Mucosa of stomach (tissue), 1 donor: ENCODE measurements at regions not wholly inside any gene's neighbourhood (a gene's known extent, or its start where the extent isn't known, plus 50 kb on each side); places are given as distances from the start of the nearest gene placed in this dataset.

Experiments used
- H3K27me3 ChIP-seq: one replicate; pipeline ENCODE4 v1.7.0; 2013; ENCODE audit warnings: mild to moderate bottlenecking, low read length; ENCODE audit not compliant: control insufficient read depth, insufficient read depth
- H3K36me3 ChIP-seq: one replicate; pipeline ENCODE4 v1.7.0; 2013; ENCODE audit warnings: low read length; ENCODE audit not compliant: control insufficient read depth, insufficient read depth
- H3K4me1 ChIP-seq: one replicate; pipeline ENCODE4 v1.7.0; 2013; ENCODE audit warnings: mild to moderate bottlenecking, low read length; ENCODE audit not compliant: control insufficient read depth, insufficient read depth
- H3K4me3 ChIP-seq: one replicate; pipeline ENCODE4 v1.7.0; 2013; ENCODE audit warnings: low read length
- H3K9ac ChIP-seq: one replicate; pipeline ENCODE4 v1.7.0; 2013; ENCODE audit warnings: mild to moderate bottlenecking, low read length, moderate library complexity
- H3K9me3 ChIP-seq: one replicate; pipeline ENCODE4 v1.7.0; 2013; ENCODE audit warnings: mild to moderate bottlenecking, low read length, moderate library complexity; ENCODE audit not compliant: control insufficient read depth
- donor health status: Pancreatic carcinoma.

DNA sequence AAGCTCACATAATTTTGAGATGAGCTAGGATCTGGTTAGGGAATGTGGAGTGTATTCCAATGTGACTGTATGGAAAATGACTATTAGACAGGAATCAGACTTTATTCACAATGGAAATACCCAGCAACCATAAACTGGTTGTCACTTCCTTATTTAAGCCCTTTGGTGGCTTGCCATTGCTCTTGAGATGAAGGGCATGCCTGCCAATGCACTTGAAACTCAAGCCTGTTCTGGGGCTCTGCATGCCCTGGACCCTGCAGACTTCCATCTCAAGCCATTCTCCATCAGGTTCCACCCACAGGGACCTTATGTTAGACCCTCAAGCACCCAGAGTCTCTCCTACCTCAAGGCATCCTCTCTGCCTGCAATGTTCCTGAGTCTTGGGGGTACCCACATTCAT is 145.5 kb downstream of the MPP7 start:
- Histone ChIP-seq H3K27me3 (no peaks in the 10 kb centered on the region), H3K9me3 (no peaks in the 10 kb centered on the region), H3K4me3 (no peak overlapping the region)

GRCh38 chr10:28155726-28156125 is 147.1 kb downstream of the MPP7 start:
- no peaks in the 10 kb centered on the region for H3K27me3 ChIP-seq
- H3K9me3 ChIP-seq: no peaks in the 10 kb centered on the region
- no peak overlapping the region for H3K4me3 ChIP-seq
- no peaks in the 10 kb centered on the region for H3K4me1 ChIP-seq
- no peaks in the 10 kb centered on the region for H3K36me3 ChIP-seq
- no peak overlapping the region for H3K9ac ChIP-seq

More for the DNA sequence above, 145.5 kb downstream of the MPP7 start:
- Histone ChIP-seq H3K9ac (no peak overlapping the region), H3K36me3 (no peaks in the 10 kb centered on the region), H3K4me1 (no peaks in the 10 kb centered on the region)

DNA sequence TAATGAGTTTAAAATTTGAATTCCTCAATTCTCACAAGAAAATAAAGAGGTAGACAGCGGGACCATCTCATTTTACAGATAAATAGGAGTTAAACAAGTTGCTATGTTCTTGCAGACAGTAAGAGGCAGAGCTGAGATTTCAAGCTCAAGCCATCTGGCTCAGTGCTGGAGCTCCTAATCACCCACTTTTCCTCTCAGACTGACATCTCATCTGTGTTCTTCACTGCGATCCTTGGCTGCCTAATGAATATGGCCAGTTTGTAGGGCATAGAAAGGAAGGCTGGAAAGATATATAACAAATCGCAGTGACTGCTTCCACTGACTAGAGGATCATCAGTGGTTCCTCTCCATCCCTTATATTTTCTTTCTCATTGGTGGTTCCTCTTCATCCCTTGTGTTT is 151.2 kb downstream of the MPP7 start:
- Histone ChIP-seq H3K4me1 (no peaks in the 10 kb centered on the region), H3K9me3 (no peaks in the 10 kb centered on the region), H3K36me3 (no peaks in the 10 kb centered on the region), H3K4me3 (no peak overlapping the region), H3K9ac (no peak overlapping the region), H3K27me3 (no peaks in the 10 kb centered on the region)

GRCh38 chr10:28149746-28150145 is 150.9 kb upstream of the ODAD2 start:
- Histone ChIP-seq H3K9me3 (no peaks in the 10 kb centered on the region), H3K27me3 (no peaks in the 10 kb centered on the region), H3K4me3 (no peak overlapping the region), H3K4me1 (no peaks in the 10 kb centered on the region), H3K9ac (no peak overlapping the region), H3K36me3 (no peaks in the 10 kb centered on the region)

DNA sequence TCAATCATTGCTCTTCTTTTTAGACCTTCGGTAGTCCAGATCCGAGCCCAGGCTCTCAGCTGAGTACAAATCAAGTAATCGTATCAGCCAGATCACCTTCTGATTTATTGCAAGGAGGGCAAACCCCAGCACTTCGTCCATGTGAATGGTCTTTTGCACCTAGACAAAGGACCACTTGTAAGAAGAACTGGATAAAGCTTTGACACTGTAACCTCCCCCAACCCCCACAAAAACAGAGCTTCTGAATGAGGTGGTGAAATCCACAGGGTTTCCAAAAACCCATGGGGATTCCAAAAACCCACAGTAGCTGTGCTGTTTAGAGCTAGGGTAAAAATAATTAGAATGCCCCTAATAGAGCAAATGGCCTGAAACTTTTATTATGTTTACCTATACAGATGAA is 148.8 kb upstream of the ODAD2 start:
- Histone ChIP-seq H3K4me1 (no peaks in the 10 kb centered on the region), H3K36me3 (no peaks in the 10 kb centered on the region), H3K4me3 (no peak overlapping the region), H3K27me3 (no peaks in the 10 kb centered on the region), H3K9ac (no peak overlapping the region), H3K9me3 (no peaks in the 10 kb centered on the region)

- no peaks in the 10 kb centered on the region for H3K9me3 ChIP-seq
- no peaks in the 10 kb centered on the region for H3K36me3 ChIP-seq
- no peaks in the 10 kb centered on the region for H3K27me3 ChIP-seq
- H3K4me3 ChIP-seq: no peak overlapping the region
- no peak overlapping the region for H3K9ac ChIP-seq
- no peaks in the 10 kb centered on the region for H3K4me1 ChIP-seq
Observed at GRCh38 chr10:28139138-28139537, 140.3 kb upstream of the ODAD2 start.

GRCh38 chr10:28137907-28138880 is 139.3 kb upstream of the ODAD2 start:
- H3K9ac ChIP-seq: no peak overlapping the region
- H3K4me1 ChIP-seq: no peaks in the 10 kb centered on the region
- no peaks in the 10 kb centered on the region for H3K9me3 ChIP-seq
- no peaks in the 10 kb centered on the region for H3K36me3 ChIP-seq
- no peaks in the 10 kb centered on the region for H3K27me3 ChIP-seq
- no peak overlapping the region for H3K4me3 ChIP-seq

DNA sequence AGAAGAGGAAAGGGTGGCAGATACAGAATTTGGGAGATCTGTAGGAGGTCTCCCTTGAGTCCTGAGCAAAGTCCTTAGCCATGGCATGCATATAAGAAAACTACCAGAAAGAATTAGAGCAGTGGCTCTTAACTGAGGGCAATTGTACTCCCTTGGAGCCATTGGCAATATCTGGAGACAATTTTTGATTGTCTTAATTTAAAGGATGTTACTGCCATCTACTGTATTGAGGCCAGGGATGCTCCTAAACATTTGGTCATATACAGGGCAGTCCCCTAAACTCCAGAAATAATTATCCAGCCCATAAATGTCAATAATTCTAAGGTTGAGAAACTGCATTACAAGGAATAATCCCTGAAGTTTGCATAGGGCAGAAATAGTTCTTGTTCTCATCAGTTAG is 136.4 kb upstream of the ODAD2 start:
- Histone ChIP-seq H3K27me3 (no peaks in the 10 kb centered on the region), H3K4me3 (no peak overlapping the region), H3K36me3 (no peaks in the 10 kb centered on the region), H3K9me3 (no peaks in the 10 kb centered on the region), H3K4me1 (no peaks in the 10 kb centered on the region), H3K9ac (no peak overlapping the region)

DNA sequence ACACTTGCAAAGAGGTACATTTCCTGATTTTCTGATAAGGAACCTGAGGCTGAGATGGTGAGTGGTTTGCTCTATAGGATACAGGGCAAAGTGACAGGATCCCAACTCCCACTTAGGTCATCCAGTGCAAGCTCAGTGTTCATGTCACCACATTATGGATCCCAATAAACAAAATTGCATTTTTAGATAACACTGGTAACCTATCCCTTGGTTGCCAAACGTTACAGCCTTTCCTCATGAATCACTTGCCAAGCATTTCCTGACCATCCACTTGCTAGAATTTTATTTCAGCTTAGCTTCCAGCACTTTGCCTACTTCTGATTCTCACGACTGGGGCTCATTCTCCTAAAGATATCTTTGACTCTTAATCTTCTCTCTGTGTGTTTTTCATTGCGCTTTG is 131.4 kb upstream of the ODAD2 start:
- H3K27me3 ChIP-seq: no peaks in the 10 kb centered on the region
- H3K9ac ChIP-seq: no peak overlapping the region
- no peak overlapping the region for H3K4me3 ChIP-seq
- no peaks in the 10 kb centered on the region for H3K36me3 ChIP-seq
- H3K4me1 ChIP-seq: no peaks in the 10 kb centered on the region
- H3K9me3 ChIP-seq: no peaks in the 10 kb centered on the region

- Histone ChIP-seq H3K4me3 (no peak overlapping the region), H3K4me1 (no peaks in the 10 kb centered on the region), H3K36me3 (no peaks in the 10 kb centered on the region), H3K27me3 (no peaks in the 10 kb centered on the region), H3K9me3 (no peaks in the 10 kb centered on the region), H3K9ac (no peak overlapping the region)
Observed at GRCh38 chr10:28127881-28128280, 129.0 kb upstream of the ODAD2 start.

- Histone ChIP-seq H3K9ac (no peak overlapping the region), H3K36me3 (no peaks in the 10 kb centered on the region), H3K27me3 (no peaks in the 10 kb centered on the region), H3K4me1 (no peaks in the 10 kb centered on the region), H3K9me3 (no peaks in the 10 kb centered on the region), H3K4me3 (no peak overlapping the region)
Observed at GRCh38 chr10:28125701-28126100, 126.8 kb upstream of the ODAD2 start.

DNA sequence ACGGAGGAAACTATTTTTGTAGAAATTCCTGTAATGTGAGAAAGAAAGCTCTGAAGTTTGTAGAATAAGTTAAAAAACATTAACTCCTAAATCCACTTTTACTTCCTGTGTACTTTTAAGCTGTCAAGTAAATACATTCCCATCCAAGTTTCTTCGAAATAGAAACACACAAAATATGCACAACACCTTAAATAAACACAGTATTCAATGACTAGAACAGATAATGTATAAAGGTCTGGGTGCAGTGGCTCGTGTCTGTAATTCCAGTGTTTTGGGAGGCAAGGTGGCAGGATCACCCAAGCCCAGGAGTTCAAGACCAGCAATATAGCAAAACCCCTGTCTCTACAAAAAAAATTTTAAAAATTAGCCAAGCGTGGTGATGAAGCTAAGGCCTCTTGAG is 121.9 kb upstream of the ODAD2 start:
- no peak overlapping the region for H3K9ac ChIP-seq
- no peaks in the 10 kb centered on the region for H3K36me3 ChIP-seq
- no peaks in the 10 kb centered on the region for H3K4me1 ChIP-seq
- no peaks in the 10 kb centered on the region for H3K9me3 ChIP-seq
- no peak overlapping the region for H3K4me3 ChIP-seq
- no peaks in the 10 kb centered on the region for H3K27me3 ChIP-seq
